NCI-H526 (cell line): ENCODE measurements at regions not wholly inside any gene's neighbourhood (a gene's known extent, or its start where the extent isn't known, plus 50 kb on each side); places are given as distances from the start of the nearest gene placed in this dataset.
"Not testable (repeated sequence)": the region's sequence is repeated elsewhere in the genome, so short reads cannot be mapped to it uniquely, and the experiment has no call there.

Experiments used
- DNase-seq, 2 experiments: peaks; one replicate each; lab custom pipeline; 2025; lab: John Stamatoyannopoulos, UW

- no peak for DNase-seq
Observed at GRCh38 chr1:199522936-199523335, 504.6 kb upstream of the NR5A2 start.

- DNase-seq: no peak
Observed at GRCh38 chr1:199529324-199529723, 498.2 kb upstream of the NR5A2 start.

- DNase-seq: not testable (repeated sequence)
Observed at GRCh38 chr1:199533361-199533760, 494.1 kb upstream of the NR5A2 start.

GRCh38 chr1:199545780-199546179, 481.7 kb upstream of the NR5A2 start:
- DNase-seq: no peak

- no peak for DNase-seq
Observed at GRCh38 chr1:199546323-199546722, 481.2 kb upstream of the NR5A2 start.

- DNase-seq: no peak
Observed at GRCh38 chr1:199549421-199549820, 478.1 kb upstream of the NR5A2 start.

GRCh38 chr1:199550199-199551065, 477.1 kb upstream of the NR5A2 start:
- DNase-seq: no peak

- peak; percentile 36 to 61 for DNase-seq
Observed at GRCh38 chr1:199551967-199552565, 475.4 kb upstream of the NR5A2 start.

GRCh38 chr1:199553104-199553503, 474.4 kb upstream of the NR5A2 start:
- no peak for DNase-seq

- DNase-seq: no peak
Observed at GRCh38 chr1:199561334-199561733, 466.2 kb upstream of the NR5A2 start.

GRCh38 chr1:199573047-199573446, 454.5 kb upstream of the NR5A2 start:
- DNase-seq: no peak

GRCh38 chr1:199574950-199575349, 452.6 kb upstream of the NR5A2 start:
- DNase-seq: no peak

GRCh38 chr1:199580300-199580699, 447.2 kb upstream of the NR5A2 start:
- no peak for DNase-seq

GRCh38 chr1:199585392-199585791, 442.1 kb upstream of the NR5A2 start:
- no peak for DNase-seq

- no peak for DNase-seq
Observed at GRCh38 chr1:199590708-199591107, 436.8 kb upstream of the NR5A2 start.

GRCh38 chr1:199591468-199591867, 436.0 kb upstream of the NR5A2 start:
- DNase-seq: no peak

GRCh38 chr1:199593475-199593874, 434.0 kb upstream of the NR5A2 start:
- DNase-seq: no peak

- DNase-seq: not testable (repeated sequence)
Observed at GRCh38 chr1:199596448-199596847, 431.1 kb upstream of the NR5A2 start.

GRCh38 chr1:199597152-199597551, 430.4 kb upstream of the NR5A2 start:
- no peak for DNase-seq

- no peak for DNase-seq
Observed at GRCh38 chr1:199608414-199608813, 419.1 kb upstream of the NR5A2 start.

- no peak for DNase-seq
Observed at GRCh38 chr1:199612976-199613774, 414.3 kb upstream of the NR5A2 start.

- no peak for DNase-seq
Observed at GRCh38 chr1:199616947-199617346, 410.6 kb upstream of the NR5A2 start.

- no peak for DNase-seq
Observed at GRCh38 chr1:199619223-199619622, 408.3 kb upstream of the NR5A2 start.
